ENCODE measurements at regions not wholly inside any gene's neighbourhood (a gene's known extent, or its start where the extent isn't known, plus 50 kb on each side); places are given as distances from the start of the nearest gene placed in this dataset.

- DNase-seq: no peak
Observed at GRCh38 chr10:130780763-130781162, 530.8 kb downstream of the TCERG1L start.

DNA sequence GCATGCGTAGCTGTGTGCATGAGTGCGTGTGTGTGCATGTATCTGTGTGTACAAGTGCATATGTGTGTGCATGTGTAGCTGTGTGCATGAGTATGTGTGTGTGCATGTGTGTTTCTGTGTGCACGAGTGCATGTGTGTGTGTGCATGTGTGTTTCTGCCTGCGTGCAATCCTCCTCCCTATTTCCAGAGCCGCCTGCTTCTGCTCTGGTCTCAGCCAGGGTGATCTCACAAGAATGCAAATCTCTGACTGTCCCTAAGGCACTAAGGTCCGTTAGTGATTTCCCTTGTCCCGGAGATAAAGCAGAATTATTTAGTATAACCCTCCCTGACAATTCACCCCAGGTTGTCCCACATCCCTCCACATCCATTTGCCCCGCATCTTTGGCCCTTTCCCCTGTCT lies 530.3 kb downstream of the TCERG1L start:
- DNase-seq: no peak

DNA sequence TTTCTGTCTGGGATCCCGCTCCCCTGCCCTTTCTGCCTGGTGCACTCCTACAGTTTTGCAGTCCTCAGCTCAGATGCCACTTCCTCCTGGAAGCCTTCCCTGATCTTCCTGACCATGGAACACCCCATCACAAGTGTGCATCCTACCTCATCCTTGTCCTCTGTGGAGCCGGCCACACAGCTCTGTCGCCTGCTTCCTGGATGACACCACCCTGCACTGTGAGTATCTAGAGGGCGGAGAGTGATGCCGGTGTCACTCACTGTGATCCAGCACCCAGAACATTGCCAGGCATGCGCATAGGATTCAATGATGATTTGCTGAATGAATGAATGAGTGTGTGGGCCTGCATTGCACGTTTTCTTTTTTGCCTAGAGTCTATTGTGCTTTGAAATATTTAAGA lies 529.9 kb downstream of the TCERG1L start:
- DNase-seq: no peak

GRCh38 chr10:130782467-130782866 lies 529.1 kb downstream of the TCERG1L start:
- no peak for DNase-seq

- DNase-seq: no peak
Observed at GRCh38 chr10:130784326-130784725, 527.2 kb downstream of the TCERG1L start.

DNA sequence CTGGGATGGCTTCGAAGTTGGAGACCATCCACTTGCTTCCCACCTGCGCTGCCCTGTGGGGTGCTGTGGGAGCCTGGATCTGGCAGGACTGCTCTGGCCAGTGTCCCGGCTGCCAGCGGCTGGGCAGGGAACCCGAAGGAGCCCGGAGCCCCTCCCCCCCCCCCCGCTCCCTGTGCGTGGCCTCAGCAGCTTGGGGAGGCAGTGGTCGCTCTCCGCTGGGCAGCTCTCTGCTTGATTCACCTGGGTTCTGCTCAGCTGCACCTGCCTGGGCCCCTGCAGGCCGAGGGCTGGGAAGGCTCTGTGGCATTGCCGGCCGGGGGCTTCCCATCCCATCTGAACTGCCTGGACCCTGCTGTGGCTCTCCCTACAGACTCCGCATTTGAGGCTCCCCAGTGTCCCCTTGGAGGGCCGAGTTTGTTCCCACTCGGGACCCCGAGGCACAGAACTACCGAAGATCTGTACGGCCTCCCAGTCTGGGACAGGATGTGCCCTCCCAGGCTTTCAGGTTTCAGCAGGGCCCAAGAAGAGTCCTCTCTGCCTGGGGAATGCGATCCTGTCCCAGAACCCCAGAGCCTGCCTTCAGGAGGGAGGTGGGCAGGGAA lies 525.1 kb downstream of the TCERG1L start:
- DNase-seq: no peak

- DNase-seq: no peak
Observed at GRCh38 chr10:130787243-130787642, 524.3 kb downstream of the TCERG1L start.

DNA sequence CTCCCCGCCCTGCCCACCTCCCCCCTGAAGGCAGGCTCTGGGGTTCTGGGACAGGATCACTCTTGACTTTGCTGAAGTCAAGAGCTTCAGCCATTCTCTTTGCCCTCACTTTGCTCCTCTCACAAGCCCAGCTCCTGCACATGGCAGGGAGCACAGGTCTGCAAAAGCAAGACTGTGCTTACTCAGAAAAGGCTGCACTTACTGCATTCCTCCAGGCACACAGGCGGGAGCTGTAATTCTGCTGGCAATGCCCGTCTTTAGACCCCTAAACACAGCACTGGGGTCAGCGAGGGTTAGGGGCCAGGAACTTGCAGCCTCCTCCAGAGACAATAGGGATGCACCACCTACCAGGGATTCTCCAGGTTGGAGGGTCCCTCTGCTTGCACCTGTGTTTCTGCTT lies 523.7 kb downstream of the TCERG1L start:
- no peak for DNase-seq

- no peak for DNase-seq
Observed at GRCh38 chr10:130790339-130790738, 521.2 kb downstream of the TCERG1L start.

DNA sequence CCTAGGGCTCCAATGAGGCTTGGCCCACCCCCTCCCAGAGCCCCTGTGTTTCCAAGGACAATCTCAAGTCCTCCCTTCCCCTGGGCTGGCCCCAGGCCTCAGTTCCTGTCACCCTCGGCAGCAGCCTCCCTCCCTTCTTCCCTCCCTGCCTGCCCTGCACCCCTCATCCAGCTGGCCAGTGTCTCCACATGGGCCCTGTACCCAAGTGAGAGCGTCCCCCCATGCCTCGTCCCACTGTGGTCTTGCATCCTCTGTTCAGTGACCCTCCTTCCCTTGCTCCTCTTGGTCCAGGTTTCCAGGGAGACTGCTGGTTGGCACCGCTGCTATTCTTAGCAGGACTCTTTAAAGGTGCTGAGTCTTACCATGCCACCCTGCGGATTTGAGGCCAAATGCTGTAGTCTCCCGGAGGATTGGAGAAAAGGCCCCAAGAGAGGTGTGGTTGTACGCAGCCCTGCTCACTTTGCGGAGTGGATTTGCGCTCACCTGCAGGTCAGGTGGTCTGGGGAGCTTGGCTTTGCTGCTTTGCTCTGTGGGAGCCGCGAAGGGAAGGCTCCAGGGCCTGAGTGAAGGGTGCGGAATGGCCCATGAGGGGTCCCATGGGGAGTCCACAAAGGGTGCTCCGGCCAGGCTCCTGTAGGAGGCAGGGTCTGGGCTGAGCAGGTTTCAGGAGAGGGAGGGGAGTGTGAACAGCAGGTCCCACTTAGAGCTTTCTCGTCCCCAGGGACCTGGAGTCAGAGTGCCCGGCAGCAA lies 519.2 kb downstream of the TCERG1L start:
- DNase-seq: no peak

- DNase-seq: no peak
Observed at GRCh38 chr10:130795819-130796218, 515.7 kb downstream of the TCERG1L start.

DNA sequence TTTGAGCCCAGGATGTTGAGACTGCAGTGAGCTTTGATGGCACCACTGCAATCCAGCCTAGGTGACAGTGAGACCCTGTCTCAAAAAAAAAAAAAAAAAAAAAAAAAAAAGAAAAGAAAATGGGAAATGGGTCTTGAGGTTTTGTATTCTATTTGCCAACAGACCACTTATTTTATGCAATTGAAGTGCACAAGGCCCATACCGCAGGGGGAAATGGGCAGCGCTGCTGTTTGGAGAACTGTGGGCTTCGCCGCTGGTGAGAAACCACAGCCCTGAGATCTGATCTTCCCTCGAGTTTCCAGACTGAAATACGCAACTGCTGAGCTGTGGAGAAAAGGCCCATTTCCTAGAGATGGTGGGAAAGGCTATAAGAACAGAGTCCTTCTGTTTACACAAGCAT lies 512.0 kb downstream of the TCERG1L start:
- no peak for DNase-seq

DNA sequence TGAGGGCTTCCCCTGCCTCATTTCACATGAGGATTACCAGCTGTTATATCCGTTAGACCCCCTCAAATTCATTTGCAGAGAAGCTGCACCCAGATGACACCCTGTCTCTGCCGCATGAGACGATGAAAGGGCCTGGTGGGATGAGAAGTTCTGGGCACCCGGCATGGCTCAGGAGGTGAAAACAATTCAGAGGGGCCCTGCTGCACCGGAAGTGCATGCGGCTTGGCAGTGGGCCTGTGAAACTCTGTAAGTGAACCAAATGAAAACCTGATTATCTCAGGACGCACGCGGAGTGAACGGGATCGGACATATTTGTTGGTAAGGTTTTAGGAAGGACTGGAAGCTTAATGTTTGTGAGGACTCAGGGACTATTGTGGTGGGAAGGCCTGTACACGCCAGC lies 511.2 kb downstream of the TCERG1L start:
- no peak for DNase-seq

DNA sequence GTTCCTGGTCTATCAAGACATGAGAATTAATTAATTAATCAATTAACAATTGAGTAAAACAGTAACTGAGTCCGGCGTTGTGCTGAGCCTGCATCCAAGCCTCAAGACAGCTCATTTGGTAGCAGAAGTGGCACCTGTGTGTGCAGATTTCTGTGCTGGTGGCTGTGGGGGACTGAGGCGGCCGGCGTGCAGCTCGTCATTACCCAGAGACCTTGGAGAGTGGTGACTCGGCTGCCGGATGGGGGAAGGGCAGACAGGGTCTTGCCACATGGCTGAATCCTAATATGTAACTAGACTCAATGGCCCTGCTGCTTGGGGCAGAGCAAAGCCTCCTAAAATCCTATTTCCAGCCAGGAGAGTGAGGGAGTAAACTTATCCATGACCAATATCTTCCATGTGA lies 510.2 kb downstream of the TCERG1L start:
- DNase-seq: no peak

DNA sequence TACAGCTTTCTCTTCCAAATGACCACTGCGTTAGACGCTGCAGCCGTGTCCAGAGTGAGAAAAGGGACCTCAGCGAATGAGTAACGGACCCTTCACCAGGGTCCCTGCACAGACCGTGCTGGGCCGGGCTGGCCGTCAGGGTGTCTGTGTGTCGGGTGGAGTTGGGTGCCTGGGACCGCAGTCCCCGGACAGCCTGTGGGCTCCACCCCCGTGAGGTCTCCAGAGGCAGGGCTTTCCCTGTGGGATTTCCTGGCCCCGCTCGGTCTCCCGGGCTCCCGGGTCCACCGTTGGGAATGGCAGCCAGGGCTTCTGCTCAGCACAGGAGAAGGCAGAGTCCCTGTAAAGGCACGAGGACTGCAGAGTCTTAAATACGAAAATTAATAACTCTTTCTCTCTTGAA lies 509.7 kb downstream of the TCERG1L start:
- DNase-seq: no peak

DNA sequence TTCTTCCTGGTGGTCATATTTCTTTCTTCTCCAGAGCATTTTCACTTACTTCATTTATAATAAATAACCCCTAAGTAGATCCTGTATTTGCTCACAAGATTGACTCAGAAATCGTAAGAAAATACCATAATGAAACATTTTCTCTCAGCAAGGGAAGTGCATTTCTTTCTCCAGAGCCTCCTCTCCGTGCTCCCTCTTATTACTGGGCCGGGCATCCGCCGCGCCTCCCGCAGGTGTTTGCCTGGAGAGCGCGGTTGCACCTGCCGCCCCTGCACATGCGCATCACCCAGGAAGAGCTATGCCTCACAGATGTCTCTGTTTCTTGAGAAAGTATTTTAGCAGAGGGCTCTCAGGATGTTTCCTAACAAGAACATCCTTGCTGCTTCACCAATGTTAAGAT lies 509.2 kb downstream of the TCERG1L start:
- DNase-seq: no peak

- DNase-seq: no peak
Observed at GRCh38 chr10:130804281-130804680, 507.2 kb downstream of the TCERG1L start.

- no peak for DNase-seq
Observed at GRCh38 chr10:130804778-130805634, 506.5 kb downstream of the TCERG1L start.

GRCh38 chr10:130805635-130806030 lies 505.9 kb downstream of the TCERG1L start:
- no peak for DNase-seq

- DNase-seq: no peak
Observed at GRCh38 chr10:130806426-130806825, 505.1 kb downstream of the TCERG1L start.

DNA sequence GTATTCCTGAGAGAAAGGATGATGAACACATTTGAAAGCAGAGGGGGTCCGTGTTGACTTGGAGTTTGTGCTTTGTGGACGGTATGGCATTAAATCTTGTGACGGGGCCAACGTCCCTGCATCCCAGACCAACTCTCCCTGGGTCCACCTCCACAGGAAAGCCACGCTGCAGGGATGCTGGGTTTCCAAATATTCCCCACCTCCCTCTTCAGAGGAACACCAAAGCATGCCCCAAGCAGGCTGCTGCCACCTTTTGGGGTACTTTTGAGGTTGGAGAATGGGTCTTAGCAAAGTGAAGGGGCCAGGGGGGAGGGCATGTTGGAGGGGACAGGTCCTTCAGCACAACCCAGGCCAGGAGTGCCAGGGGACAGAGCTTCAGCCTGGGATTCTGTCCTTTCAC lies 504.4 kb downstream of the TCERG1L start:
- DNase-seq: no peak

GRCh38 chr10:130807721-130808120 lies 503.8 kb downstream of the TCERG1L start:
- DNase-seq: peak; percentile 44

DNA sequence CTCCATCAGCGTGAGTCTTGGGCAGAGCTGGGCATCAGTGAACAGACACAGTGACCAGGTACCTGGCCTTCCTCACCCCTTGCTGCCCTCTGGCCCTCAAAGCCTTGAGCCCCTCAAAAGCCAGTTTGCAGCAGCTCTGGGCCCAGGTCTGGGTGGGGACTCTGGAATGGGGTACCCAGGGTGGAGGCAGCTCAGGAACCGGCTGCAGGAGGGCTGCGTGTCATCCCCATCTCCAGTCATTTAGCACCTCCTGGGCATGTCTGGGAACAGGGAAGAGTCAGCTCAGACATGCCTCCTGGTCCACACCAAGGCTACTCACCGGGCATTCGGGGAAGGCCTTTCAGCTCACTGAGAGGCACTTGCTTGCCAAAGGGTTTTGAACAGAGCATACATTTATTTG lies 503.3 kb downstream of the TCERG1L start:
- DNase-seq: no peak

- DNase-seq: no peak
Observed at GRCh38 chr10:130808686-130809085, 502.8 kb downstream of the TCERG1L start.

All from NCI-H2171 (cell line).